GM12872 (cell line): ENCODE measurements at regions not wholly inside any gene's neighbourhood (a gene's known extent, or its start where the extent isn't known, plus 50 kb on each side); places are given as distances from the start of the nearest gene placed in this dataset.

Experiments used
- CTCF ChIP-seq: IDR thresholded peaks from 3 replicates; pipeline ENCODE4 v1.5.1; 2011; ENCODE audit warnings: low read depth, mild to moderate bottlenecking, low read length, moderate library complexity; ENCODE audit not compliant: insufficient read depth

- no peak for TF ChIP-seq CTCF
Observed at GRCh38 chr11:80393210-80393609, 952.4 kb upstream of the TENM4 start.

- TF ChIP-seq CTCF = no peak
Observed at GRCh38 chr11:80390505-80390904, 949.7 kb upstream of the TENM4 start.

DNA sequence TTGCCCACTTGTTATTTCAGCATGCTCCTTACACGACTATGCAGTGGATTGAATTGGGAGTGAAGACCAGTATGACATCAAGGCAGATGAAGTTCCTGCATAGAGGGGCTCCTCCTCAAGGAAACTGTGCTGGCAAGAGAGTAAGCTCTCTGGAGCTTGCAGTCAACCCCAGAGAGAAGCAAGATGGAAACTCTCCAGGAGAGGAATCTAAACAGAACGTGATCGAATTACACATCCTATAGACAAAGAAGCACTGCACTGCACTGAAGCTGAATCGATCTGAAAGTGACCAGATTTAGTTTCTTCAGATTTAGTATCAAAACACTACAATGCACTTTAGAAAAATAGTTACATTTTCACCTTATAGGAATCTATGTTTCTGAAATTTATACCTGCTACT, 947.7 kb upstream of the TENM4 start:
- TF ChIP-seq CTCF = no peak

DNA sequence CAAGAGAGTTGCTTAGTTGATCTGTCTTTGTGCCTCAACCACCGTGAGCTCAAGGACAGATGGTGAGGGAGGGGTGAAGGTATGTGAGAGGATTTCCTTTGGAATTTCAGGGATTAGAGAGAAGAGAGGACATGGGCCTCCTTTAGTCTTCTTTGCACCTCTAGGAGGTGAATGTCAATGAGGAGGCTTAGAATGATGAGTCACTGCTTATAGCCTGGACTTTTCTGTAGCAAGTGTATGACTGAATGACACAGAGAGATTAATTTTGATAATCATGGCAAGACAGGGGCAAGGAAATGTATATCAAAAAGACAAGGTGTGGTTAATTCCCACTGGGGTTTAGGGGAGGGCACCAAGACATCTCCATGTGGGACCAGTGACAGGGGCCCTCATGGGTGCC, 947.3 kb upstream of the TENM4 start:
- no peak for TF ChIP-seq CTCF

DNA sequence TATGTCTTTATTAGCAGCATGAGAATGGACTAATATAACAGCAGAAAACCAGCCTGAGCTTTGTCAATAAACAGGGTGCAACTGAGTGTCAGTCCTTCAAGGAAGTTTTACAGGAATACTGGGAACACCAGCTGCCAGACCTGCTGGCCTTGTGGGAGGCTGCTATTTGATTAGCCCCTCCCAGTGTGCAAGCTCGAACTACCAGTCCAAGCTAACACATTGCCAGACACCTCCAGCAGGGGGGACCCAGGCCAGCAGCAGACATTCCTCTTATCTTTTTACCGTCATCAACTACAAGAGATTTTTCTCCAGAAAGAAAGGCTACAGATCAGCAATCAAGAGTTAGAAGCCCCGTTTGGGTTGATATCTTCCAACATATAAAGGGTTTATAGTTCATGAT, 942.8 kb upstream of the TENM4 start:
- TF ChIP-seq CTCF = no peak

- TF ChIP-seq CTCF = no peak
Observed at GRCh38 chr11:80379620-80380278, 938.9 kb upstream of the TENM4 start.

DNA sequence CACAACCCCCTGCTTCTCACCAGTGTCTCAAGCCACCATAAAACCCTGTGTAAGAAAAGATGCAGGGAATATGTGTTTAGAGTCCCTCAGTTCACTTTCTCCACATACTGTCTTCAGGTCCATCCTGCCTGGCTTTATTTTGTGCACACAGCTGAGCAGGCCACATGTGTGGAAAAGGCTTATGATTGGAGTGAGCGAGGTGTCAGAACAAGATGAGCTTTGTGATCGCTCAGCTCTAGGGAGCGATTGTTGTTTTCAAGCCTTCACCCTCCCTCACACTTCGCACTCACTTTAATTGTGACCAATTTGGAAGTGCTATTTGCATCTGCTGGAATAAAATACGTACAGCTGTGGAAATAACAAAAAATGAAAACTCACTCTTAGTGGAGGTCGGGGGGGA, 931.1 kb upstream of the TENM4 start:
- TF ChIP-seq CTCF = no peak

GRCh38 chr11:80365980-80366379, 925.1 kb upstream of the TENM4 start:
- no peak for TF ChIP-seq CTCF
